Liver (tissue), 8 donors: ENCODE measurements at regions not wholly inside any gene's neighbourhood (a gene's known extent, or its start where the extent isn't known, plus 50 kb on each side); places are given as distances from the start of the nearest gene placed in this dataset.

Experiments
- DNase-seq: peaks from one replicate; pipeline ENCODE4 v3.0.0-alpha.2; 2017; ENCODE audit warnings: low spot score
- H3K27ac ChIP-seq, 2 donors: one replicate each; pipeline ENCODE4 v1.7.0; 2013; ENCODE audit warnings: inconsistent platforms in 2 of 2, low read length in 2 of 2, control low read depth in 1 of 2, low read depth in 1 of 2, mild to moderate bottlenecking in 1 of 2
- H3K27me3 ChIP-seq, 4 donors: one replicate each; pipeline versions ENCODE4 v1.6.1 to v1.7.0; 2013; ENCODE audit warnings: low read length in 3 of 4, inconsistent platforms in 1 of 4, mild to moderate bottlenecking in 1 of 4, moderate library complexity in 1 of 4; ENCODE audit not compliant: control insufficient read depth in 4 of 4, insufficient read depth in 4 of 4
- H3K36me3 ChIP-seq, 4 donors: one replicate each; pipeline versions ENCODE4 v1.6.1 to v1.7.0; 2013; ENCODE audit warnings: low read length in 3 of 4, mild to moderate bottlenecking in 3 of 4, low read depth in 1 of 4, moderate library complexity in 1 of 4; ENCODE audit not compliant: control insufficient read depth in 4 of 4, insufficient read depth in 3 of 4
- H3K4me1 ChIP-seq, 4 donors: one replicate each; pipeline versions ENCODE4 v1.6.1 to v1.7.0; 2013; ENCODE audit warnings: low read length in 3 of 4, mild to moderate bottlenecking in 3 of 4, moderate library complexity in 1 of 4; ENCODE audit not compliant: control insufficient read depth in 4 of 4, insufficient read depth in 4 of 4
- H3K4me3 ChIP-seq, 3 donors: one replicate each; pipeline versions ENCODE4 v1.6.1 to v1.7.0; 2013; ENCODE audit warnings: low read length in 3 of 3, control low read depth in 1 of 3, low read depth in 1 of 3, mild to moderate bottlenecking in 1 of 3
- H3K9ac ChIP-seq, 2 donors: one replicate each; pipeline ENCODE4 v1.7.0; 2013; ENCODE audit warnings: low read length in 2 of 2, mild to moderate bottlenecking in 2 of 2, moderate library complexity in 2 of 2, control low read depth in 1 of 2, low read depth in 1 of 2
- H3K9me3 ChIP-seq, 4 donors: one replicate each; pipeline versions ENCODE4 v1.6.1 to v1.7.0; 2013; ENCODE audit warnings: low read length in 3 of 4; ENCODE audit not compliant: control insufficient read depth in 4 of 4
- FOXA2 ChIP-seq: IDR thresholded peaks from 2 replicates; pipeline ENCODE4 v1.6.1; 2016; ENCODE audit warnings: antibody characterized with exemption
- GABPA ChIP-seq, 2 donors: IDR thresholded peaks in 1 of 2; conservative IDR thresholded peaks in 1 of 2; 2 replicates each; pipeline ENCODE4 v1.6.1; 2016; ENCODE audit warnings: antibody characterized with exemption in 2 of 2, mild to moderate bottlenecking in 1 of 2, moderate library complexity in 1 of 2
- HNF4A ChIP-seq, 2 donors: conservative IDR thresholded peaks; 2 replicates each; pipeline ENCODE4 v1.6.1; 2016; ENCODE audit warnings: antibody characterized with exemption in 2 of 2, mild to moderate bottlenecking in 2 of 2
- HNF4G ChIP-seq: IDR thresholded peaks from 2 replicates; pipeline ENCODE4 v1.6.1; 2016; ENCODE audit warnings: antibody characterized with exemption
- JUND ChIP-seq, 2 donors: IDR thresholded peaks; 2 replicates each; pipeline ENCODE4 v1.6.1; 2016; ENCODE audit warnings: antibody characterized with exemption in 2 of 2
- MAX ChIP-seq: IDR thresholded peaks from 2 replicates; pipeline ENCODE4 v1.6.1; 2016; ENCODE audit warnings: antibody characterized with exemption
- NR2F2 ChIP-seq: IDR thresholded peaks from 2 replicates; pipeline ENCODE4 v1.6.1; 2016; ENCODE audit warnings: antibody characterized with exemption
- RAD21 ChIP-seq, 2 donors: IDR thresholded peaks; 2 replicates each; pipeline ENCODE4 v1.6.1; 2016; ENCODE audit warnings: antibody characterized with exemption in 2 of 2, mild to moderate bottlenecking in 2 of 2
- RXRA ChIP-seq, 2 donors: IDR thresholded peaks; 2 replicates each; pipeline ENCODE4 v1.6.1; 2017 to 2018; ENCODE audit warnings: antibody characterized with exemption in 2 of 2, mild to moderate bottlenecking in 1 of 2
- SP1 ChIP-seq: IDR thresholded peaks from 2 replicates; pipeline ENCODE4 v1.6.1; 2018; ENCODE audit warnings: antibody characterized with exemption, mild to moderate bottlenecking
- TAF1 ChIP-seq: conservative IDR thresholded peaks from 2 replicates; pipeline ENCODE4 v1.6.1; 2016; ENCODE audit warnings: antibody characterized with exemption, mild to moderate bottlenecking
- WGBS: extraction: QIAGEN DNeasy Blood & Tissue Kit; methylation state at CpG from one replicate; pipeline ENCODE4 v1.1.7; 2013; 5-methylcytosine and 5-hydroxymethylcytosine counted together
- TF ChIP-seq, protein P1 (sequence below): IDR thresholded peaks from 2 replicates; pipeline ENCODE4 v1.6.1; 2016; ENCODE audit warnings: antibody characterized with exemption
- TF ChIP-seq, protein P2 (sequence below): fragments of 150-350 bp; IDR thresholded peaks from 2 replicates; pipeline ENCODE4 v1.5.1; 2017; ENCODE audit warnings: improper control_type of control experiment, low read depth, low read length; ENCODE audit not compliant: missing input control
- TF ChIP-seq, protein P3 (sequence below): IDR thresholded peaks from 2 replicates; pipeline ENCODE4 v1.6.1; 2016; ENCODE audit warnings: antibody characterized with exemption
- TF ChIP-seq, protein P4 (sequence below): IDR thresholded peaks from 2 replicates; pipeline ENCODE4 v1.6.1; 2016; ENCODE audit warnings: antibody characterized with exemption, mild to moderate bottlenecking
- donor health status: healthy.
- donor health status: healthy.
- donor health status: healthy.
- donor health status: healthy.
- donor health status: healthy.

DNA sequence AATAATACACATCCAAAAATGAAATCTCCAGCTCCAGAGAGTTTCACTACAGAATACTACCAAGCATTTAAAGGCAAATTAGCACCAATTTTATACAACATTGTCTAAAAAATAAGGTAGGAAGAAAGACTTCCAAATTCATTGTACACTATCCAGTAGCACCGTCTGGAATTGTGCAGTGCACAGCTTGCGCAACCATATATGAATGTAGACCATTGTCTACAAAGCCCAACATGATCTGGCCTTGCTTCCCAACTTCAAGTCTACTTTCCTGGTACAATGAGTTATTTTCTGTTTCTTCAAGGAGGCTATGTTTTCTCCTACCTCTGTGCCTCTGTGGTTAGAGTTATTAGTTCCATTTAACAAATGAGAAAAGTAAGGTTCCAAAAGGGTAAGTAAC, 115.4 kb upstream of the FOXK1 start:
- Histone ChIP-seq H3K9me3 (no peaks in the 10 kb centered on the region), H3K27me3 (peaks cover 0 to 3% (median 0%) of the 10 kb centered on the region in 4 donors)

DNA sequence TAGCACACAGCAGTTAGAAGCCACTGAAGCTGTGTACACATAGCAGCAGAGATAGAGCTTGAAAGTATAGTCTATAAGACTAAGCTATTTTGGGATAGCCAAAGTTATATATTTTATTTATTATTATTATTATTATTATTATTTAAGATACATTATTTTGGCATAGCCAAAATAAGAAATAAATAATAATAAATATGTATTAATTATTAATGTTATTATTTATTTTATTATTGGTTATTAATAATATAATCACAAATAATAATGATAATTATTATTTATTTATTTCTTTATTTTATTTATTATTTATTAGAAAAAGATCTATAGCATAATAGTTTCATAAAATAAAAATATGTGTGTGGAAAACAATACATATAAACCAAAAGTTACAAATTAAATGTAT, 107.2 kb upstream of the FOXK1 start:
- TF ChIP-seq HNF4G, result no peak
- TF ChIP-seq SP1, result no peak
- TF ChIP-seq MAX, result no peak
- no peak for TF ChIP-seq RAD21 (IDR thresholded peaks at IDR 0.05)
- TF ChIP-seq, protein P1, sequence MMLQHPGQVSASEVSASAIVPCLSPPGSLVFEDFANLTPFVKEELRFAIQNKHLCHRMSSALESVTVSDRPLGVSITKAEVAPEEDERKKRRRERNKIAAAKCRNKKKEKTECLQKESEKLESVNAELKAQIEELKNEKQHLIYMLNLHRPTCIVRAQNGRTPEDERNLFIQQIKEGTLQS, result no peak
- no peak for TF ChIP-seq RXRA (IDR thresholded peaks at IDR 0.05)
- TF ChIP-seq TAF1, result no peak
- TF ChIP-seq GABPA (IDR thresholded peaks at IDR 0.05 in 1 of 2, conservative IDR thresholded peaks at IDR 0.05 in 1 of 2), result no peak
- TF ChIP-seq FOXA2, result no peak
- no peak for TF ChIP-seq NR2F2
- DNase-seq, result no peak
- no peaks in the 10 kb centered on the region for H3K36me3 ChIP-seq

More for the DNA sequence above, 115.4 kb upstream of the FOXK1 start:
- no peak for DNase-seq
- TF ChIP-seq, protein P2, sequence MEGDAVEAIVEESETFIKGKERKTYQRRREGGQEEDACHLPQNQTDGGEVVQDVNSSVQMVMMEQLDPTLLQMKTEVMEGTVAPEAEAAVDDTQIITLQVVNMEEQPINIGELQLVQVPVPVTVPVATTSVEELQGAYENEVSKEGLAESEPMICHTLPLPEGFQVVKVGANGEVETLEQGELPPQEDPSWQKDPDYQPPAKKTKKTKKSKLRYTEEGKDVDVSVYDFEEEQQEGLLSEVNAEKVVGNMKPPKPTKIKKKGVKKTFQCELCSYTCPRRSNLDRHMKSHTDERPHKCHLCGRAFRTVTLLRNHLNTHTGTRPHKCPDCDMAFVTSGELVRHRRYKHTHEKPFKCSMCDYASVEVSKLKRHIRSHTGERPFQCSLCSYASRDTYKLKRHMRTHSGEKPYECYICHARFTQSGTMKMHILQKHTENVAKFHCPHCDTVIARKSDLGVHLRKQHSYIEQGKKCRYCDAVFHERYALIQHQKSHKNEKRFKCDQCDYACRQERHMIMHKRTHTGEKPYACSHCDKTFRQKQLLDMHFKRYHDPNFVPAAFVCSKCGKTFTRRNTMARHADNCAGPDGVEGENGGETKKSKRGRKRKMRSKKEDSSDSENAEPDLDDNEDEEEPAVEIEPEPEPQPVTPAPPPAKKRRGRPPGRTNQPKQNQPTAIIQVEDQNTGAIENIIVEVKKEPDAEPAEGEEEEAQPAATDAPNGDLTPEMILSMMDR, result no peak
- no peak for TF ChIP-seq TAF1
- no peak for TF ChIP-seq JUND (IDR thresholded peaks at IDR 0.05)
- TF ChIP-seq HNF4A (conservative IDR thresholded peaks at IDR 0.05), result no peak
- no peak for TF ChIP-seq SP1
- TF ChIP-seq RXRA (IDR thresholded peaks at IDR 0.05), result no peak
- TF ChIP-seq, protein P3, sequence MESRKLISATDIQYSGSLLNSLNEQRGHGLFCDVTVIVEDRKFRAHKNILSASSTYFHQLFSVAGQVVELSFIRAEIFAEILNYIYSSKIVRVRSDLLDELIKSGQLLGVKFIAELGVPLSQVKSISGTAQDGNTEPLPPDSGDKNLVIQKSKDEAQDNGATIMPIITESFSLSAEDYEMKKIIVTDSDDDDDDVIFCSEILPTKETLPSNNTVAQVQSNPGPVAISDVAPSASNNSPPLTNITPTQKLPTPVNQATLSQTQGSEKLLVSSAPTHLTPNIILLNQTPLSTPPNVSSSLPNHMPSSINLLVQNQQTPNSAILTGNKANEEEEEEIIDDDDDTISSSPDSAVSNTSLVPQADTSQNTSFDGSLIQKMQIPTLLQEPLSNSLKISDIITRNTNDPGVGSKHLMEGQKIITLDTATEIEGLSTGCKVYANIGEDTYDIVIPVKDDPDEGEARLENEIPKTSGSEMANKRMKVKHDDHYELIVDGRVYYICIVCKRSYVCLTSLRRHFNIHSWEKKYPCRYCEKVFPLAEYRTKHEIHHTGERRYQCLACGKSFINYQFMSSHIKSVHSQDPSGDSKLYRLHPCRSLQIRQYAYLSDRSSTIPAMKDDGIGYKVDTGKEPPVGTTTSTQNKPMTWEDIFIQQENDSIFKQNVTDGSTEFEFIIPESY, result no peak
- TF ChIP-seq, protein P4, sequence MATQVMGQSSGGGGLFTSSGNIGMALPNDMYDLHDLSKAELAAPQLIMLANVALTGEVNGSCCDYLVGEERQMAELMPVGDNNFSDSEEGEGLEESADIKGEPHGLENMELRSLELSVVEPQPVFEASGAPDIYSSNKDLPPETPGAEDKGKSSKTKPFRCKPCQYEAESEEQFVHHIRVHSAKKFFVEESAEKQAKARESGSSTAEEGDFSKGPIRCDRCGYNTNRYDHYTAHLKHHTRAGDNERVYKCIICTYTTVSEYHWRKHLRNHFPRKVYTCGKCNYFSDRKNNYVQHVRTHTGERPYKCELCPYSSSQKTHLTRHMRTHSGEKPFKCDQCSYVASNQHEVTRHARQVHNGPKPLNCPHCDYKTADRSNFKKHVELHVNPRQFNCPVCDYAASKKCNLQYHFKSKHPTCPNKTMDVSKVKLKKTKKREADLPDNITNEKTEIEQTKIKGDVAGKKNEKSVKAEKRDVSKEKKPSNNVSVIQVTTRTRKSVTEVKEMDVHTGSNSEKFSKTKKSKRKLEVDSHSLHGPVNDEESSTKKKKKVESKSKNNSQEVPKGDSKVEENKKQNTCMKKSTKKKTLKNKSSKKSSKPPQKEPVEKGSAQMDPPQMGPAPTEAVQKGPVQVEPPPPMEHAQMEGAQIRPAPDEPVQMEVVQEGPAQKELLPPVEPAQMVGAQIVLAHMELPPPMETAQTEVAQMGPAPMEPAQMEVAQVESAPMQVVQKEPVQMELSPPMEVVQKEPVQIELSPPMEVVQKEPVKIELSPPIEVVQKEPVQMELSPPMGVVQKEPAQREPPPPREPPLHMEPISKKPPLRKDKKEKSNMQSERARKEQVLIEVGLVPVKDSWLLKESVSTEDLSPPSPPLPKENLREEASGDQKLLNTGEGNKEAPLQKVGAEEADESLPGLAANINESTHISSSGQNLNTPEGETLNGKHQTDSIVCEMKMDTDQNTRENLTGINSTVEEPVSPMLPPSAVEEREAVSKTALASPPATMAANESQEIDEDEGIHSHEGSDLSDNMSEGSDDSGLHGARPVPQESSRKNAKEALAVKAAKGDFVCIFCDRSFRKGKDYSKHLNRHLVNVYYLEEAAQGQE, result no peak
- WGBS, result 88% methylated on average over 2 of the region's 2 CpGs
- H3K4me1 ChIP-seq, result no peaks in the 10 kb centered on the region
- H3K36me3 ChIP-seq, result no peaks in the 10 kb centered on the region
- no peak overlapping the region for H3K4me3 ChIP-seq
- H3K9ac ChIP-seq, result no peak overlapping the region
- H3K27ac ChIP-seq, result no peak overlapping the region

More for the DNA sequence above, 107.2 kb upstream of the FOXK1 start:
- H3K27ac ChIP-seq, result no peak overlapping the region
- peaks cover 0 to 2% (median 0%) of the 10 kb centered on the region in 4 donors for H3K9me3 ChIP-seq
- H3K27me3 ChIP-seq, result no peaks in the 10 kb centered on the region
- no peaks in the 10 kb centered on the region for H3K4me1 ChIP-seq
- no peak overlapping the region for H3K4me3 ChIP-seq
- H3K9ac ChIP-seq, result no peak overlapping the region
